GM23338 (cell line): ENCODE measurements at regions not wholly inside any gene's neighbourhood (a gene's known extent, or its start where the extent isn't known, plus 50 kb on each side); places are given as distances from the start of the nearest gene placed in this dataset.

Source experiments
- CTCF ChIP-seq, 2 experiments: fragments of 200-600 bp in 1 of 2; sonication (generic) in 1 of 2; conservative IDR thresholded peaks; 2 replicates each; pipeline versions ENCODE4 v1.5.1 to v1.6.1; 2016 to 2017; ENCODE audit warnings: antibody characterized with exemption in 2 of 2, low read depth in 2 of 2, mild to moderate bottlenecking in 2 of 2, moderate library complexity in 1 of 2
- EZH2phosphoT487 ChIP-seq: fragments of 200-600 bp; sonication (generic); IDR thresholded peaks from one replicate; pipeline ENCODE4 v1.8.1; 2018; ENCODE audit warnings: antibody characterized with exemption; ENCODE audit not compliant: unreplicated experiment
- JUNB ChIP-seq: IDR thresholded peaks from one replicate; pipeline ENCODE4 v1.6.1; 2016; ENCODE audit warnings: antibody characterized with exemption; ENCODE audit not compliant: unreplicated experiment
- POLR2AphosphoS5 ChIP-seq: IDR thresholded peaks from 2 replicates; pipeline ENCODE4 v1.6.1; 2016; ENCODE audit warnings: antibody characterized with exemption, low read depth
- REST ChIP-seq: IDR thresholded peaks from one replicate; pipeline ENCODE4 v1.6.1; 2018; ENCODE audit warnings: antibody characterized with exemption; ENCODE audit not compliant: unreplicated experiment
- ZNF462 ChIP-seq: fragments of 250-450 bp; sonication (Bioruptor Pico); IDR thresholded peaks from 2 replicates; pipeline ENCODE4 v1.5.0; 2020; ENCODE audit warnings: mild to moderate bottlenecking, moderate library complexity

GRCh38 chr3:18872466-18872865 is 275.8 kb upstream of the KCNH8 start:
- no peak for TF ChIP-seq CTCF (conservative IDR thresholded peaks at IDR 0.05; ENCODE audit: low read depth in 2 of 2)
- no peak for TF ChIP-seq POLR2AphosphoS5
- TF ChIP-seq JUNB, result no peak
- no peak for TF ChIP-seq REST
- TF ChIP-seq EZH2phosphoT487, result no peak
- no peak for TF ChIP-seq ZNF462 (CRISPR knock-in tag)
